Esophagus muscularis mucosa (tissue), 4 donors: ENCODE measurements at regions not wholly inside any gene's neighbourhood (a gene's known extent, or its start where the extent isn't known, plus 50 kb on each side); places are given as distances from the start of the nearest gene placed in this dataset.
"Not testable (repeated sequence)": the region's sequence is repeated elsewhere in the genome, so short reads cannot be mapped to it uniquely, and the experiment has no call there.

ENCODE experiments used
- DNase-seq: peaks from one replicate; pipeline ENCODE4 v3.0.0-alpha.2; 2017; ENCODE audit errors: extremely low spot score
- H3K27ac ChIP-seq, 4 donors: fragments of 200-600 bp; sonication (generic); replicated peaks in 1 of 4; 1 replicate in 3 of 4; 2 replicates in 1 of 4; pipeline ENCODE4 v1.5.1; 2016 to 2019; ENCODE audit warnings: mild to moderate bottlenecking in 1 of 4
- H3K27me3 ChIP-seq, 4 donors: fragments of 200-600 bp; sonication (generic); one replicate each; pipeline versions ENCODE4 v1.5.1 to v1.6.0; 2016 to 2019
- H3K36me3 ChIP-seq, 4 donors: fragments of 200-600 bp; sonication (generic); one replicate each; pipeline ENCODE4 v1.5.1; 2016 to 2019
- H3K4me1 ChIP-seq, 4 donors: fragments of 200-600 bp; sonication (generic); one replicate each; pipeline ENCODE4 v1.5.1; 2016 to 2019
- H3K4me3 ChIP-seq, 4 donors: fragments of 200-600 bp; sonication (generic); 1 replicate in 2 of 4; 2 replicates in 2 of 4; pipeline ENCODE4 v1.5.1; 2016 to 2019; ENCODE audit warnings: mild to moderate bottlenecking in 4 of 4, moderate library complexity in 1 of 4
- H3K9me3 ChIP-seq, 4 donors: fragments of 200-600 bp; sonication (generic); 1 replicate in 3 of 4; 2 replicates in 1 of 4; pipeline ENCODE4 v1.5.1; 2016 to 2019
- CTCF ChIP-seq, 3 experiments: fragments of 200-600 bp in 2 of 3; fragments of 450-650 bp in 1 of 3; sonication (generic) in 2 of 3; IDR thresholded peaks; one replicate each; pipeline ENCODE4 v1.5.1; 2017 to 2019; ENCODE audit warnings: antibody characterized with exemption in 3 of 3, mild to moderate bottlenecking in 2 of 3, moderate library complexity in 1 of 3
- EP300 ChIP-seq: sonication (generic); formaldehyde crosslinking; IDR thresholded peaks from one replicate; pipeline ENCODE4 v1.6.1; 2017; ENCODE audit warnings: antibody characterized with exemption
- POLR2A ChIP-seq: fragments of 450-650 bp; IDR thresholded peaks from one replicate; pipeline ENCODE4 v1.6.1; 2017; ENCODE audit warnings: antibody characterized with exemption, moderate library complexity, mild to moderate bottlenecking, low read depth
- POLR2AphosphoS5 ChIP-seq, 2 donors: sonication (generic); formaldehyde crosslinking; IDR thresholded peaks; one replicate each; pipeline ENCODE4 v1.6.1; 2017; ENCODE audit warnings: antibody characterized with exemption in 2 of 2
- WGBS: methylation state at CpG from one replicate; pipeline ENCODE4 v1.1.5; 2018; 5-methylcytosine and 5-hydroxymethylcytosine counted together
- intact Hi-C: fragments of 100-400 bp; cut with DNase I; formaldehyde crosslinking; loops from one replicate; pipeline ENCODE4 v1.15.1; 2023

DNA sequence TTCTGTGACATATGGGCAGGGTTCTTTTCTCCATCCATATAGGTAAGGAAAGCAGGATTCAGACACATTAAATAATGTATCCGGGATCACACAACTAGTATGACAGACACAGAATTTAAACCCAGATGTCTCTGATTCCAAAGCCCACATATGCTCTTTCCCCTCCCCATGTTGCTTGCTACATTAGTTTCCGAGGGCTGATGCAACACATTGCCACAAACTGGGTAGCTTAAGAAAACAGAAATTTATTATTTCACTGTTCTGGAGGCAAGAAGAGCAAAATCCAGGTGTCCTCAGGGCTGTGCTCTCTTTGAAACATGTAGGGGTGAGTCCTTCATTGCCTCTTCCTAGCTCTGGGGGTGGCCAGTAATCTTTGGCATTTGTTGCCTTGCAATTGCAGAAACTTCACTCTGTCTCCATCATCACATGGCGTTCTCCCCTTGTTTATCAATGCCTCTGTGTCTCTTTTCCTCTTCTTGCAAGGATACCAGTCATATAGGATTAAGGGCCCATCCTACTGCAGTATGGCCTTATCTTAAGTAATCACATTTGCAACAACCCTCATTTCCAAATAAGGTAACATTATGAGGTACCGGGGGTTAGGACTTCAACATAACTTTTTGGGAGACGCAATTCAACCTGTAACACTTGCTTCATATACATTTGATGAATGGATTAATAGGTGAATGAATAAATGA lies 83.0 kb upstream of the CCND2 start:
- Histone ChIP-seq H3K27me3 (peaks cover 0 to 16% (median 0%) of the 10 kb centered on the region in 4 donors), H3K9me3 (no peaks in the 10 kb centered on the region), H3K4me1 (no peaks in the 10 kb centered on the region), H3K4me3 (no peak overlapping the region), H3K36me3 (no peaks in the 10 kb centered on the region), H3K27ac (no peak overlapping the region)
- intact Hi-C loops = no loop called here
- whole genome bisulfite sequencing = 69% methylated on average over 5 of the region's 5 CpGs
- TF ChIP-seq CTCF (IDR thresholded peaks at IDR 0.05) (no peak), POLR2AphosphoS5 (IDR thresholded peaks at IDR 0.05) (no peak), POLR2A (no peak), EP300 (no peak)
- peak; percentile 42 for DNase-seq

GRCh38 chr12:4189721-4190120 lies 83.8 kb upstream of the CCND2 start:
- intact Hi-C loops = no loop called here
- WGBS = 85% methylated on average over 12 of the region's 12 CpGs
- Histone ChIP-seq H3K27me3 (peaks cover 0 to 14% (median 0%) of the 10 kb centered on the region in 4 donors), H3K27ac (no peak overlapping the region), H3K9me3 (no peaks in the 10 kb centered on the region), H3K4me3 (no peak overlapping the region), H3K36me3 (no peaks in the 10 kb centered on the region), H3K4me1 (no peaks in the 10 kb centered on the region)
- DNase-seq = peak; percentile 81
- TF ChIP-seq EP300 (no peak), CTCF (IDR thresholded peaks at IDR 0.05) (no peak), POLR2AphosphoS5 (IDR thresholded peaks at IDR 0.05) (no peak)

GRCh38 chr12:4187916-4188315 lies 85.6 kb upstream of the CCND2 start:
- intact Hi-C loops = no loop called here
- TF ChIP-seq EP300 = no peak
- 84% methylated on average over 4 of the region's 4 CpGs for WGBS
- Histone ChIP-seq H3K9me3 (peaks cover 0 to 2% (median 0%) of the 10 kb centered on the region in 4 donors), H3K36me3 (no peaks in the 10 kb centered on the region), H3K4me3 (no peak overlapping the region), H3K27me3 (peaks cover 0 to 5% (median 0%) of the 10 kb centered on the region in 4 donors), H3K4me1 (no peaks in the 10 kb centered on the region), H3K27ac (no peak overlapping the region)
- no peak for DNase-seq

DNA sequence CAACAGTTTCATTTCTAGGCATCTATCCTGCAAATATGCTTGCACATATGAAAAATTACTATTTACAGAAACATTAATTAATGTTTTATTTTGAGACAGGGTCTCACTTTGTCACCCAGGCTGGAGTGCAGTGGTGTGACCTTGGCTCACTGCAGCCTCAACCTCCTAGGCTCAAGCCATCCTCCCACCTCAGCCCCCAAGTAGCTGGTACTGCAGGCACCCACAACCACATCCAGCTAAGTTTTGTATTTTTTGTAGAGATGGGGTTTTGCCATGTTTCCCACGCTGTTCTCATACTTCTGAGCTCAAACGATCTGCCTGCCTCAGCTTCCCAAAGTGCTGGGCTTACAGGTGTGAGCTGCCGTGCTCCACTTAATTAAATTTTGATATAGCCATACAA lies 86.2 kb upstream of the CCND2 start:
- H3K4me3 ChIP-seq, H3K4me1 ChIP-seq, DNase-seq, H3K36me3 ChIP-seq, H3K9me3 ChIP-seq, intact Hi-C loops, H3K27me3 ChIP-seq, H3K27ac ChIP-seq: not testable (repeated sequence)
- 40% methylated on average over 3 of the region's 3 CpGs for WGBS

GRCh38 chr12:4178424-4179170 lies 95.0 kb upstream of the CCND2 start:
- Histone ChIP-seq H3K36me3 (no peaks in the 10 kb centered on the region), H3K4me3 (no peak overlapping the region), H3K27me3 (peaks cover 0 to 20% (median 0%) of the 10 kb centered on the region in 4 donors), H3K9me3 (peaks cover 0 to 7% (median 0%) of the 10 kb centered on the region in 4 donors), H3K27ac (no peak overlapping the region), H3K4me1 (no peaks in the 10 kb centered on the region)
- WGBS = 70% methylated on average over 4 of the region's 4 CpGs
- no peak for DNase-seq
- TF ChIP-seq CTCF (IDR thresholded peaks at IDR 0.05) = no peak
- intact Hi-C loops = no loop called here
